SK-N-MC (cell line): ENCODE measurements at regions not wholly inside any gene's neighbourhood (a gene's known extent, or its start where the extent isn't known, plus 50 kb on each side); places are given as distances from the start of the nearest gene placed in this dataset.

Source experiments
- EZH2 ChIP-seq: fragments of 200-600 bp; sonication (generic); IDR thresholded peaks from one replicate; pipeline ENCODE4 v1.6.1; 2017; ENCODE audit warnings: antibody characterized with exemption
- FOXP2 ChIP-seq: optimal IDR thresholded peaks from 2 replicates; pipeline ENCODE3; 2011; ENCODE audit warnings: mild to moderate bottlenecking, moderate library complexity; ENCODE audit not compliant: insufficient read depth; ENCODE audit errors: extremely low read length, control extremely low read depth
- POLR2AphosphoS5 ChIP-seq: IDR thresholded peaks from 2 replicates; pipeline ENCODE4 v1.6.1; 2012; ENCODE audit warnings: mild to moderate bottlenecking, low read depth, low read length, borderline replicate concordance

DNA sequence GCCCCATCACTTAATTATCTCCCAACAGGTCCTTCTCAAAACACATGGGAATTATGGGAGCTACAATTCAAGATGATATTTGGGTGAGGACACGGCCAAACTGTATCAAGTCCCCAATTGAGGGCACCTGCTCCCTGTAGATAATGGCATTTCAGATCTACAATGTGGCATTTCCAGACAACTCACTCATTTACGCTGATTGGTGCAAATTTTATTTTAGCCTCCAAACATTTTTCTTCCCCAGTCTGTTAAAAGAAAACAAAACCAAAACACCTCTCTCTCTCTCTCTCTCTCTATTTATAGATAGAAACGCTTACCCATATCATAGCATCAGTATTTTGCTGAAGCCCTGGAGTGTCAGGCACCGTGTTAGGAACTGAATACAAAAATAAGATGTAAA is 148.7 kb upstream of the KLF6 start:
- TF ChIP-seq POLR2AphosphoS5 = no peak
- TF ChIP-seq EZH2 = no peak
- no peak for TF ChIP-seq FOXP2
